ENCODE measurements at regions not wholly inside any gene's neighbourhood (a gene's known extent, or its start where the extent isn't known, plus 50 kb on each side); places are given as distances from the start of the nearest gene placed in this dataset.
"Not testable (repeated sequence)": the region's sequence is repeated elsewhere in the genome, so short reads cannot be mapped to it uniquely, and the experiment has no call there.

GRCh38 chr13:60924856-60925255, 490.8 kb downstream of the PCDH20 start:
- no peak for DNase-seq (ENCODE audit: low spot score)

- no peak for DNase-seq (ENCODE audit: low spot score)
Measured at GRCh38 chr13:60922576-60923231, 492.9 kb downstream of the PCDH20 start.

GRCh38 chr13:60893801-60894200, 496.8 kb downstream of the TDRD3 start:
- DNase-seq (ENCODE audit: low spot score) = no peak

- no peak for DNase-seq (ENCODE audit: low spot score)
Measured at GRCh38 chr13:60887711-60888110, 490.7 kb downstream of the TDRD3 start.

GRCh38 chr13:60881507-60881906, 484.5 kb downstream of the TDRD3 start:
- DNase-seq (ENCODE audit: low spot score) = no peak

- DNase-seq (ENCODE audit: low spot score) = no peak
Measured at GRCh38 chr13:60873116-60873515, 476.1 kb downstream of the TDRD3 start.

GRCh38 chr13:60869941-60870613, 473.1 kb downstream of the TDRD3 start:
- DNase-seq (ENCODE audit: low spot score) = no peak

- no peak for DNase-seq (ENCODE audit: low spot score)
Measured at GRCh38 chr13:60869225-60869624, 472.2 kb downstream of the TDRD3 start.

GRCh38 chr13:60862036-60862435, 465.0 kb downstream of the TDRD3 start:
- DNase-seq (ENCODE audit: low spot score) = no peak

- no peak for DNase-seq (ENCODE audit: low spot score)
Measured at GRCh38 chr13:60857698-60858097, 460.7 kb downstream of the TDRD3 start.

GRCh38 chr13:60852886-60853285, 455.9 kb downstream of the TDRD3 start:
- DNase-seq (ENCODE audit: low spot score) = no peak

- DNase-seq (ENCODE audit: low spot score) = no peak
Measured at GRCh38 chr13:60851378-60851777, 454.4 kb downstream of the TDRD3 start.

GRCh38 chr13:60850526-60850925, 453.5 kb downstream of the TDRD3 start:
- DNase-seq (ENCODE audit: low spot score) = no peak

- DNase-seq (ENCODE audit: low spot score) = no peak
Measured at GRCh38 chr13:60838581-60838980, 441.6 kb downstream of the TDRD3 start.

GRCh38 chr13:60837806-60838205, 440.8 kb downstream of the TDRD3 start:
- DNase-seq (ENCODE audit: low spot score) = no peak

- no peak for DNase-seq (ENCODE audit: low spot score)
Measured at GRCh38 chr13:60836821-60837220, 439.8 kb downstream of the TDRD3 start.

GRCh38 chr13:60811581-60811980, 414.6 kb downstream of the TDRD3 start:
- no peak for DNase-seq (ENCODE audit: low spot score)

- not testable (repeated sequence) for DNase-seq (ENCODE audit: low spot score)
Measured at GRCh38 chr13:60805640-60806039, 408.6 kb downstream of the TDRD3 start.

GRCh38 chr13:60798503-60798902, 401.5 kb downstream of the TDRD3 start:
- no peak for DNase-seq (ENCODE audit: low spot score)

GRCh38 chr13:60797112-60797511, 400.1 kb downstream of the TDRD3 start:
- DNase-seq (ENCODE audit: low spot score) = no peak

- no peak for DNase-seq (ENCODE audit: low spot score)
Measured at GRCh38 chr13:60794751-60795150, 397.7 kb downstream of the TDRD3 start.

- DNase-seq (ENCODE audit: low spot score) = no peak
Measured at GRCh38 chr13:60790620-60791019, 393.6 kb downstream of the TDRD3 start.

GRCh38 chr13:60788156-60788829, 391.3 kb downstream of the TDRD3 start:
- DNase-seq (ENCODE audit: low spot score) = no peak

Measured in COLO829 (cell line).